ENCODE measurements at regions not wholly inside any gene's neighbourhood (a gene's known extent, or its start where the extent isn't known, plus 50 kb on each side); places are given as distances from the start of the nearest gene placed in this dataset.

DNA sequence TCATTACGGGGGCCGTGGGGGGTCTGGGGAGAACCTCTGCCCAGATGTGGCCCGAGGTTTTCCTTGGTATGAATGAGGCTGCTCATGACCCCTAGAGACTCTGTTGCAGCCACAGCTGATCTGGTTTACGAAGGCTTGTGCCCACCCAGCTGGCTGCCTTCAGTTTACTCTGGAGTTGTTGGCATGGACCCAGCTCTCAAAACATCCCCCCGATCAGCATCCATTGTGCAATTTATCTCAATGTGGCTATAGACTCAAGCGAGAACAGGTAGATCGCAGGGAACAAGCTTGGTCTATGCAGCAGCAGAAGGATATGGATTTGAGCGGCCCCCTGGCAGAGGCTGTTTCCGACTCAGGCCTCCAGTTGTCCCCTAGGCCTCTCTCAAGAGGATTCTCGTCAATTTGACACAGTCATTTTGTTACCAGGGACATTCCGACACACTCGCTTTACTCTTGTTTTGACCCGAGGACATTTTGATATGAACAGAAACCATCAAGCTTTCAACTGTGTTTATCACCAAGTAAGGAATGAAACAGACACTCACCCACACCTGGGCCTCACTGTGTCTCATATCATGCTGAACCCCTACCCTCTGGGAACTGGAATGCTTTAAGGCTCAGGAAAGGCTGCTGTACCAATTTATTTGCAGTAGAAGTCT is 161.5 kb downstream of the KATNAL1 start:
- H3K36me3 ChIP-seq (ENCODE audit: control insufficient read depth, insufficient read depth, low read length), result no peaks in the 10 kb centered on the region
- no peak overlapping the region for H3K4me3 ChIP-seq (replicated peaks in 1 of 4; ENCODE audit: control extremely low read depth in 1 of 4, insufficient read depth in 1 of 4, low read depth in 3 of 4, low read length in 4 of 4)

DNA sequence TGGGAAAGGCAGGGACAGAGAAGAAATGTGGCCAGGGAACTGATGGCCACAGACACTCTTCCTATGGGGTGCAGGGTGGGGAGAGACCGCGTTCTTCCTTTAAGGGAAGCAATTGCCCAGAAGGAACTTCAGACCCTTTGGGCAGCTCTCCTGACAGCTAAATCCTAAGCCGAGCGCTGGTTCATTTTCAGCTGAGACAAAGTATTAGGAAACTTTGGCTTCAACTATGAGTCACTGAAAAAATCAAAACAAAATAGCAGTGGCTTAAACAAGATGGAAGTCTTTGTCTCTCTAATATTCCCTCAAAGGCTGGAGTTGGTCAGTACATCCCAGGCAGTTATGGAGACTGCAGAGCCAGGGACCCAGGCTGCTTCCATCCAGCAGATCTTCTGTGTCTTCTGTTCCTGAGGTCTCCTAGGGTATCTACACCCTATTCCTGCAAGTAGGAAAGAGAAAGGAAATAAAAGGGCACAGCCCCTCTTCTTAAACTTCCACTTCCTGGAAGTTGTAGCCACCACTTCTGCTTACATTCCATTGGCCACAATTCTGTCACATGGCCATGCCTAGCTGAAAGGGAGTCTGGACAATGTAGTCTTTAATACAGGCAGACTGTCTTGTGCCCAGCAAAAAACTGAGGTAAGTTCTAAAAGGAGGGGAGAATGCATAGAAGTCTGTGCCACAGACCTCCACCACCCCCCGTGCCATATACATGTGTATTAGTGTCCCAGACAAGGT is 163.5 kb downstream of the KATNAL1 start:
- Histone ChIP-seq H3K9me3 (ENCODE audit: control insufficient read depth, insufficient read depth, low read depth, low read length) (no peaks in the 10 kb centered on the region), H2AFZ (ENCODE audit: low read length) (peak overlapping the region; percentile 84), H4K20me1 (ENCODE audit: control insufficient read depth, extremely low read depth, insufficient read depth, low read length) (no peaks in the 10 kb centered on the region), H3K4me1 (ENCODE audit: control insufficient read depth, extremely low read depth, insufficient read depth, low read length) (peaks cover 18% of the 10 kb centered on the region), H3K4me3 (replicated peaks in 1 of 4; ENCODE audit: control extremely low read depth in 1 of 4, insufficient read depth in 1 of 4, low read depth in 3 of 4, low read length in 4 of 4) (no peak overlapping the region), H3K27ac (ENCODE audit: insufficient read depth, low read length) (peak overlapping the region; percentile 78), H3K4me2 (ENCODE audit: extremely low read depth, insufficient read depth, low read length) (peak overlapping the region; percentile 63), H3K79me2 (ENCODE audit: control insufficient read depth, insufficient read depth, low read length) (no peaks in the 10 kb centered on the region), H3K27me3 (ENCODE audit: control insufficient read depth, insufficient read depth, low read length) (no peaks in the 10 kb centered on the region), H3K9ac (ENCODE audit: insufficient read depth, low read length) (no peak overlapping the region), H3K36me3 (ENCODE audit: control insufficient read depth, insufficient read depth, low read length) (no peaks in the 10 kb centered on the region)
- TF ChIP-seq, protein P1, sequence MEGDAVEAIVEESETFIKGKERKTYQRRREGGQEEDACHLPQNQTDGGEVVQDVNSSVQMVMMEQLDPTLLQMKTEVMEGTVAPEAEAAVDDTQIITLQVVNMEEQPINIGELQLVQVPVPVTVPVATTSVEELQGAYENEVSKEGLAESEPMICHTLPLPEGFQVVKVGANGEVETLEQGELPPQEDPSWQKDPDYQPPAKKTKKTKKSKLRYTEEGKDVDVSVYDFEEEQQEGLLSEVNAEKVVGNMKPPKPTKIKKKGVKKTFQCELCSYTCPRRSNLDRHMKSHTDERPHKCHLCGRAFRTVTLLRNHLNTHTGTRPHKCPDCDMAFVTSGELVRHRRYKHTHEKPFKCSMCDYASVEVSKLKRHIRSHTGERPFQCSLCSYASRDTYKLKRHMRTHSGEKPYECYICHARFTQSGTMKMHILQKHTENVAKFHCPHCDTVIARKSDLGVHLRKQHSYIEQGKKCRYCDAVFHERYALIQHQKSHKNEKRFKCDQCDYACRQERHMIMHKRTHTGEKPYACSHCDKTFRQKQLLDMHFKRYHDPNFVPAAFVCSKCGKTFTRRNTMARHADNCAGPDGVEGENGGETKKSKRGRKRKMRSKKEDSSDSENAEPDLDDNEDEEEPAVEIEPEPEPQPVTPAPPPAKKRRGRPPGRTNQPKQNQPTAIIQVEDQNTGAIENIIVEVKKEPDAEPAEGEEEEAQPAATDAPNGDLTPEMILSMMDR (conservative IDR thresholded peaks at IDR 0.05 in 1 of 2, IDR thresholded peaks at IDR 0.05 in 1 of 2; ENCODE audit: low read depth in 1 of 2, low read length in 2 of 2), result no peak
- no peak for TF ChIP-seq EZH2 (IDR thresholded peaks at IDR 0.05; ENCODE audit: low read length, missing control alignments)
- peak; percentile 65 to 77 for DNase-seq (ENCODE audit: low read depth in 2 of 2)

More for the DNA sequence above, 161.5 kb downstream of the KATNAL1 start:
- TF ChIP-seq, protein P1 (conservative IDR thresholded peaks at IDR 0.05 in 1 of 2, IDR thresholded peaks at IDR 0.05 in 1 of 2; ENCODE audit: low read depth in 1 of 2, low read length in 2 of 2), result no peak
- TF ChIP-seq EZH2 (IDR thresholded peaks at IDR 0.05; ENCODE audit: low read length, missing control alignments), result no peak
- Histone ChIP-seq H3K27me3 (ENCODE audit: control insufficient read depth, insufficient read depth, low read length) (peaks cover 2% of the 10 kb centered on the region), H2AFZ (ENCODE audit: low read length) (no peak overlapping the region), H3K27ac (ENCODE audit: insufficient read depth, low read length) (no peak overlapping the region), H4K20me1 (ENCODE audit: control insufficient read depth, extremely low read depth, insufficient read depth, low read length) (no peaks in the 10 kb centered on the region), H3K9ac (ENCODE audit: insufficient read depth, low read length) (no peak overlapping the region), H3K9me3 (ENCODE audit: control insufficient read depth, insufficient read depth, low read depth, low read length) (no peaks in the 10 kb centered on the region), H3K4me1 (ENCODE audit: control insufficient read depth, extremely low read depth, insufficient read depth, low read length) (peaks cover 18% of the 10 kb centered on the region), H3K79me2 (ENCODE audit: control insufficient read depth, insufficient read depth, low read length) (no peaks in the 10 kb centered on the region), H3K4me2 (ENCODE audit: extremely low read depth, insufficient read depth, low read length) (no peak overlapping the region)
- DNase-seq (ENCODE audit: low read depth in 2 of 2), result no peak

DNA sequence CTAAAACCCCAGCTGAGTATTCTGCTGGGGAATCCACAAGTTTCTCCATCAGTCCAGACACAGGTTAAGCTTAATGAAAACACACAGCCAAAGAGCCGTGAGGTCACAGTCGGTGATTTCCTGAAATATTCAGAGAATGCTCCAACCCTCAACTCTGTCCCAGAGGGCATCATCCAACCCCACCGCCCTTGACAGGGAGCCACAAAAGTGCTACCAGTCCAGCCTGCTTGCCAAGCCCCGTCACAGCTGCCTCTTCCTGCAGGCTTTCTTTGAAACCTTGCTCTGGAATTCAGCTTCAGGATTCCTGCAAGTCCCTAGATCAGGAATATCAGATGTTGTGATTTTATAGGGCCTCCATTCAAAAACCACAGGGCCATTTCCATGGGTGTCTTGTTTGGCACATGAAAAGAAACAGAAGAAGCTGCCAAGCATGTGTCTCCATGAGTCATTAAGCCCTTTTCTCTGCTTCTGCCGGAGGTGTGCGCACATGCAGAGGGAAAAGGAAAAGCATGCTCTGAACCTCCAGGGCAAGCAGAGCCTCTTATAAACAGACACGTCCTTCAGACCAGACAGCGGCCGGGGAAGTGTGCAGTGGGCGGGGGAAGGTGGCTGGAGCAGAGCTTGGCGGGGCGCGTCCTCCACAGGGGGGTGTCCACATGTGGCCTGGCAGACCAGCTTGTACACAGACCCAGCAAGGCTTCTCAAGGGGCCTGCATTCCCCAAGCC is 164.7 kb downstream of the KATNAL1 start:
- Histone ChIP-seq H3K36me3 (ENCODE audit: control insufficient read depth, insufficient read depth, low read length) (no peaks in the 10 kb centered on the region), H3K27me3 (ENCODE audit: control insufficient read depth, insufficient read depth, low read length) (no peaks in the 10 kb centered on the region), H3K79me2 (ENCODE audit: control insufficient read depth, insufficient read depth, low read length) (no peaks in the 10 kb centered on the region), H4K20me1 (ENCODE audit: control insufficient read depth, extremely low read depth, insufficient read depth, low read length) (no peaks in the 10 kb centered on the region), H3K4me3 (replicated peaks in 1 of 4; ENCODE audit: control extremely low read depth in 1 of 4, insufficient read depth in 1 of 4, low read depth in 3 of 4, low read length in 4 of 4) (no peak overlapping the region), H3K27ac (ENCODE audit: insufficient read depth, low read length) (peak overlapping the region; percentile 78), H2AFZ (ENCODE audit: low read length) (no peak overlapping the region), H3K9ac (ENCODE audit: insufficient read depth, low read length) (peak overlapping the region; percentile 50), H3K9me3 (ENCODE audit: control insufficient read depth, insufficient read depth, low read depth, low read length) (no peaks in the 10 kb centered on the region), H3K4me2 (ENCODE audit: extremely low read depth, insufficient read depth, low read length) (peak overlapping the region; percentile 63), H3K4me1 (ENCODE audit: control insufficient read depth, extremely low read depth, insufficient read depth, low read length) (peaks cover 20% of the 10 kb centered on the region)
- TF ChIP-seq EZH2 (IDR thresholded peaks at IDR 0.05; ENCODE audit: low read length, missing control alignments), result no peak
- TF ChIP-seq, protein P1 (conservative IDR thresholded peaks at IDR 0.05 in 1 of 2, IDR thresholded peaks at IDR 0.05 in 1 of 2; ENCODE audit: low read depth in 1 of 2, low read length in 2 of 2), result no peak
- DNase-seq (ENCODE audit: low read depth in 2 of 2), result peak; percentile 94 to 98

Measured in fibroblast of lung (primary cell).